Astrocyte of the hippocampus (primary cell): ENCODE measurements at regions not wholly inside any gene's neighbourhood (a gene's known extent, or its start where the extent isn't known, plus 50 kb on each side); places are given as distances from the start of the nearest gene placed in this dataset.

Experiments
- DNase-seq: peaks from one replicate; pipeline ENCODE4 v3.0.0; 2011; ENCODE audit warnings: low read depth, low spot score

DNA sequence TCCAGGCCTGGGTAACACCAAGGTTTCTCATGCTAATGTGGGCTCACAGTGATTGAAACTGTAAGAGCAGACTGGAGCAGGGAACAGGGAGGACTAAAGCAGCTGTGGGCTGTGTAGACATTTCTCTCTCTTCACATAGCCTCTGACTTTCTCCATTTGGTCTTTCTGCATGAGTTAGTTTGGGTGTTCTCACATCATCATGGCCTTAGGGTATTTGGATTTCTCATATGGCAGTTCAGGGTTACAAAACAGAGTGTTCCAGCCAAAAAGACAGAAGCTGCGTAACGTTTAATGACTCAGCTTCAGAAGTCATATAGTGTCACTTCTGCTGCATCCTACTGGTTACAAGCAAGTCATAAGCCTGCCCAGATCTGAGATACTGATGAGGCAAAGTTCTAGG, 52.0 kb upstream of the OSBPL8 start:
- peak; percentile 11 for DNase-seq

DNA sequence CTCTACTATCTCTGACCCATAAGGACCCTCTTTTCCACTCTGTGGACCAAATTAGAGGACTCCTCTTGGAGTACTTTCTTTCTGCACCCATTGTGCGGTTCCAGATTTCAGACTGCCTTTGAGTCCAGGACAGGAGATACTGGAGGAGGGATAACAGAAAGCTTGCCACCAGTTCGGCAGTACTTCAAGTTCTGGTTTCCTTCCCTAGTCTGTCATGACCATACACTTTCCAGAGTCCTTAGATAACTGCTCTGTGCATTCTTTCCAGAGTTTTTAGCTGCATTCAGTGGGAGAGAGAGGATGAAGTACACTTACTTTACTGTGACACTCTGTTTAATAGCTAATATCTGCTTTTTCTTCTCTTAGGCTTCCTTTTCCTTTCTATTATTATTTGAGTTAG, 54.8 kb upstream of the OSBPL8 start:
- DNase-seq: no peak

DNA sequence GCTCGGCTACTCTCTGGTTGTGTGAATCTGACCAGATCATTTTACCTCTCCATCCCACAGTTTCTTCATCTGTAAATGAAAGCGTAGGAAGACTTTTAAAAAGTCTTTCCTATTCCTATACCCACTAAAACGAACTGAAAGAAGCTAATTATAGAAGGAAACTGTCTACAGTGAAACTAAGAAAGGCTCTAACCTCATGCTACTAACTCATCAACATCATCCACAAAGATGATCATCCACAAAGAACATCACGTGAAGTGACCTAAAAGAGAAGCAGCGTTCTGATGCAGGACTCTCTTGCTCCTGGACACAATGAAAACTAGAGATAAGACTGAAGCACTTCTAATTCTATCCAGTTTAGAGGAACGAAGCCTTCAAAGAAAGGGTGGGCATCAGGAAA, 58.5 kb upstream of the OSBPL8 start:
- no peak for DNase-seq

DNA sequence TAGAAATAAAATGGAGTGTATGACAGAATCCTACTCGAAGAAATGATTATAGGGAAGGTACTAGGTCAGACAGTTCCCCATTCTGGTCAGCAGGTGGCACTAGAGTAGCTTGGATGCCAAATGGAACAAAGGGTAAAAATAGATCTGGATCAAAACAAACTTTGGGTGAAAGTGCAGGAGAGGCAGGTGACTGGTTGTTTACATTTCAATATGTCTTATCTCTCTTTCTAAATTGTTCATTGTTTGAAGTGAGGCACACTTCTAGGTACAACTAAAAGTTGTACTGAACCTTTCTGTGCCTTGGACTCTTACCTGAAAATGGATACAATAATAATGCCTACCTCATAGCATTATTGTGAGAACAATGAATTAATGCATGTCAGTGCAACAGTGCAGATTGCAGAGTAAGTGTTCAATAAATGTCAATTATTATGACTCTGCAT, 62.0 kb upstream of the OSBPL8 start:
- peak; percentile 81 for DNase-seq

DNA sequence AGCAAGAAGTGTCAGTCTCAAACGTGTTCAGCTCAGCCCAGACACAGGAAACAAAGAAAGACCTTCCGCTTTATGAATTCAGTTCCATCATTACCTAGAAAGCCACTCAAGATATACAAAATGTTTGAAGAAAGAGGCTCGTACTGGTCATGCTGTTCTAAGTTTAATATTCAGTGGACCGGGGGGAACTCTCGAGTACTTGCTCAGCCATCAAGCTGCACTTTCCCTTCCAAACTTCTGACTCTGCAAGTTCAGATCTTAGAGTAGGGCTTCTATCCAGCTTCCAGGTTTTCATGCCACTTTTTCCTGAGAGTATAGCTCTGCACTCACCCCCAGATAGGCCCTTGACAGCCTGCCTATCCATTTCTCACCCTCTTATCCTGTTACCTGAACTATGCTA, 62.8 kb upstream of the OSBPL8 start:
- no peak for DNase-seq

DNA sequence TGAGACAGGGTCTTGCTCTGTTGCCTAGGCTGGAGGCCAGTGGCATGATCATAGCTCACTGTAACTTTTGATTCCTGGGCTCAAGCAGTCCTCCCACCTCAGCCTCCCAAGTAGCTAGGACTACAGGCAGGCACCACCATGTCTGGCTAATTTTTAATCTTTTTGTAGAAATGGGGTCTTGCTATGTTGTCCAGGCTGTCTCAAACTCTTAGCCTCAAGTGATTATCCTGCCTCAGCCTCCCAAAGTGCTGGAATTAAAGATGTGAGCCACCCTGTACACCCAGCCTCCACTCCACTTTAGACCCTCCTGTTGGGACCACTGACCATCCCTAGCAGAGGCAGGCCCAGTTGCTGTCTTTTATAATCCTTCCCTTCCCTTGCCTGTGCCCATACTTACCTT, 63.3 kb upstream of the OSBPL8 start:
- DNase-seq: no peak

DNA sequence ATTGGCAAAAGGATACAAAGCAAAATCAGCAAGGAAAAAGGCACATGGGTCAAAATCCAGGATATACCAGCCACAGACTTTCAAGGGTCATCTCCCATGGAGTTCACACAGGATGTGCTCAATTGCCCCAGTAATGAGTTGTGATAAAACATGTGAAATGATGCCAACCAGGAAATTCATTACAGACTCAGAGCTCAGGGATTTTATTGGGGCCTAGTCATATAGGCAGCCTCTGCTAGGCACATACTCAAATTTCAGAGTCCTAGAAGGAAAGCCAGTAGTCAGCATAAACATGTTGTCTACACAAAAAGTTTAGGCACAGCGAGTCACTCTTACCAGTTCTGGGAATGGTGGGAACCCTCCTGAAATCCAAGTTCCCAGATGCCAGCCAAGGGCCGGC, 64.4 kb upstream of the OSBPL8 start:
- no peak for DNase-seq

DNA sequence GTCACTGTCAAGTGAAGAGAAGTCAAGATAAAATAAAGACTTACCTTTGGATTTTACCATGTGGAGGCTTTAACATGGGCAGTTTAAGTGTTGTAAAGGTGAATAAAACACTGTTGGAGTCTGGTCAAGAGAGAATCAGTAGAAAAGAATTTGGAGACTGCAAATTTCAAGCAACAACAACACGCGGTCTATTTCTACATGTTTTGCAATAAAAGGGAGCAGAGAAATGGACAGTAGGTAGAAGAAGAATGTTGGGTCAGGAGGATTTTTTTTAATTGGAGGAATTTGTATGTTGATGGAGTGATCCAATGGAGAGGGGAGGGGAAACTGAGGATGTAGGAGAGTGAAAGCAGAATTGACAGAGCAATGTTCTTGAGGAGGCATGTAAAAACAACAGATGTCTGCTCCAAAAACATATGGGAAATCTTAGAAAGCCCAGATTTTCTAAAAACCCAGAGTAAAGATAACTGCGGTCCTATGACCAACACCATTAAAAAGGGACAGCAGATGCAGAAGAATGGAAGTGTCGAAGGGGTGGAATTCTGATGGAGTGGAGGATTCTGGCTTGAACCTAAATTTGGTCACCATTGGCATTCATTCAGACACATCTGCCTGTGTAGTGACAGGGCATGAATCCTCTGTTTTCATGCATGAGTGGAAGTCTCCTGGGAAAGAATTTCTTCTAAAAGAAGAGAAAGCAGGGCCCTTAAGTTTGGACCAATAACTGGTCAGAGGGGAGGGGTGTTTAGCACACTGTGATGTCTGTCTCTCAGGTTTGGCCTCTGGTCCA, 68.0 kb upstream of the OSBPL8 start:
- no peak for DNase-seq

DNA sequence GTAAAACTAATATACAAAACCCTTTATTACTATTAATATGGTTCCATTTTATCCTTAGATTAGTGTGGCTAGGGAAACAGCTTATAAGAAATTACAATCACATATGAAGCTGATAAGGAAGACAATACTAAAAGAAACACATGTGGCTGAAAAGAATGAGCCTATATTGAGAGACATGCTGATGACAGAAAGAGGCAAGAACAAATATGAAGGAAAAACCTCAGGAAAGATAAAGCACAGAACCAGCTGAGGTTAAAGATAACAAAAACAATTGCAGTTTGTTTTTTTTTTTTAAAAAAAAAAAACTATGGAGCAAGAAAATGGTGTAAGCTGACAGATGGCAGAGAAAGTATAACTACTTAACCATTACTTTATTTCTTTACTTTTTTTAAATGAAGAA, 69.2 kb upstream of the OSBPL8 start:
- DNase-seq: no peak

DNA sequence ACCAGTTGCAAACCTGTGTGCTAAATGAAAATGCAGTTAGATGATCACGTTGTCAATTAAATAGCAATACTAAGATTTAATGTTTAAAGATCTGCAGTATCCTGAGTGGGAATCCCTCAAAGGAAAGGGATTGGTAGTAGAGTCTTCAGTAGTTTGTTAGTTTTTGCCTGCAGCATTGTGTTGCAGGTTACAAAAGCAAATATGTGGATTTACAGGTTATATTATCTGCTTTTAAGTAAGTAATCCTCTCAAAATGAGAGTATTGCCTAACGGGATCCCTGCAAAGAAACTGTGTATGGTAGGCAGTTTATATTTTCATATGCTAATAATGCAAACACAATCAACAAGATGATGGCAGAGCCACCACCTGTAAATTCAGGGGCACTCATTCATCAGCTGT, 72.2 kb upstream of the OSBPL8 start:
- DNase-seq: no peak

DNA sequence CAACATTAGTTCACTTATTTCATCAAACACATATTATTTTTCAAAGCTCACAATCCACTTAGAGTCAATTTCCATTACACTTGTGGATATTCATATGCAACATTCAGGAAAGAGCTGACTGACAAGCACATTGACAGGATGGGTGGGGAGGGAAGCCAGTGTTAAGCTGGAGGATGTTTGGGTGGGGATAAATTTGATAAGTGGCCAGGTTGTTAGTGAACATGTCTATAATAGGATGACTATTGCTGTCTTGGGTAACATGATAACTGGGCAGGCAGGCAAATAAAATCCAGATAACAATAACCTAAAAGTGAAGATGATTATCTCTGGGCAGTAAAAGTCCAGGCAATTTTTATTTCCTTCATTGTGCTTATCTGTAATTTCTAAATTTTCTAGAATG, 73.8 kb upstream of the OSBPL8 start:
- DNase-seq: no peak

DNA sequence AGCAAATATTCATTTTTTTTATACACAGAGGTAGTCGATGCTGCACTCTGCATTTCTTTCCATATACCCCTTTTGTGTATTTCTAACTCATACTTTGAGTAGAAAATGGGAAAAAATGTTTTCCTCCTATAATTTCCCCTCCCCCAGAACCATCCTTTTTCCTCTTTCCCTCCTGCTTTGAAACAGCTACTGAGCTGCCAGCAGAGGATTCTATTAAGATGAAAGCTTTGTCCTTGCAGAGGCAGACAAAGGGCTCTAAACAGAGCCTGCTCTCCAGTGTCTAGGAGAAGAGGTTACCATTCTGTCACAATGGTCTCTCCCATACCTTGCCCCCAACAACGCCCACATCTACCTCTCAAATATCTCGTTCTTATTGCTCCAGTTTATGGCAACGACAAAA, 74.6 kb upstream of the OSBPL8 start:
- DNase-seq: no peak

DNA sequence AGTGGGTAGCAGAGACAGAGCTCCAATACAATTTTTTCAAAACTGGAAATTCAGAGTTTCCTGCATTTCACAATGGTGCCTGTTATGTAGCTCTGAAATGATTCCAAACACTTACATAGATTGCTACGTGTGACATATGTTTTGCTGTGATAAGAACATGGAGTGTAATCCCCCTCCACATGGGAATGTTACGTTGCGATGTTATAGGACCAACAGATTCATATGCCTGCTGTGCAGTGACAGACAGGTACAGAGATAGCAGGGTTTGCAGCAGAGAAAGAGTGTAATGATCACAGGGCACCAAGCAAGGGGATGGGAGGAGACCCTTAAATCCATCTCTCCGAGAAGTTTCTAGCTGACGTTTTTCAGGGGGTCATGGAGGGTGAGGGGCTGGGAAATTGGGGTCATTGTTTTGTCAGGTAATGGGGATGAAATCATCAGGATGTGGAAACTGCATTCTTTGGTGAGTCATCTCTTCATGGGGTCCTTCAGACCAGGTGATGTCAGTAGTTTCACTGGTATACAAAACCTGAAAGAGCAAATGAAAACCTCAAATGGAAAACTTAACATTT, 76.6 kb upstream of the OSBPL8 start:
- peak; percentile 45 for DNase-seq

DNA sequence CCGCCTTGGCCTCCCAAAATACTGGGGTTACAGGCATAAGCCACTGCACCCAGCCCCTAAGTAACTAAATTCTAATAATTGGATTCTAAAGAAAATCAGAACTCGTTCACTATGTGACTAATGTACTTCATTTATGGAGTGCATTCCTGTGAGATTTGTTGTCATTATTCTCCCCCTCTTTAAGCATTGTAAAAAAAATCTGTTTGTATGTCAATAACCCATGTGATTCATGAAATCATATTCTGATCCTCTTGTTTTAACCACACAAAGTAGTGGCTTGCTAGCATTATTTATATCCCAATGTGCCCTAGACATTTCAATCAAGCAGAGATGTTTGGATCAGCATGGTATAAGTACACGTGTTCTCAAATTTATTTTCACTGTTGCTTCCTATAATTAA, 78.2 kb upstream of the OSBPL8 start:
- DNase-seq: peak; percentile 22

DNA sequence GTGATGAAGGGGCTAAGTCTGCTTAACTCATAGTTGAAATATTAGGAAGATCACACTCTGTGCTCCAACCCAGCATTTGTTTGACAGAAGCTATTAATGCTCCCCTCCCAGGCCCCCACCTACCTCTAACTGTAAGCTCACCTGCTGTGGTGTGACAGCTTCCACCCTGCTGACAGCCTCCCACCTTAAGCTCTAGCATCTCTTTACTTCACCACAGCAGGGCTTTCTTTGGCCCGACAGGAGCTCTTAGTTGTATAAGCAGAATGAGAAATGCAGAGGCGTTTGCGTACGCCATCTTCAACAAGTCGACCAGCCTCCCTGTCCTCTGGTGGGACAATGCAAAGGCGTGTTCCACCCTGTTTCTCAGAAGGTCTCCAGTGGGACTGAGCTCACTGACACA, 80.1 kb upstream of the OSBPL8 start:
- no peak for DNase-seq

DNA sequence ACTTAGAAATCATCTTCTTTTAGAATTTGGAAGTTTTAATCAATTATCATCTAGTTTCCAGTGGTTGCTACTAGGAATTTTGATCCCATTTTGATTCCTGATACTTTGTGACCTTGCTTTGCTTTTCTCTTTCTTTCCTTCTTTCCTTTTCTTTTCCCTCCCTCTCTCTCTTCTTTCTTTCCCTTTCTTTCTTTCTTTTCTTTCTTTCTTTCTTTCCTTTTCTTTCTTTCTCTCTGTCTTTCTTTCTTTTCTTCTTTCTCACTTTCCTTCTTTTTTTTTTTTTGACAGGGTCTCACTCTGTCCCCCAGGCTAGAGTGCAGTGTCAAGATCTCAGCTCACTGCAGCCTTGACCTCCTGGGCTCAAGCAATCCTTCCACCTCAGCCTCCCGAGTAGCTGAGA, 81.5 kb upstream of the OSBPL8 start:
- no peak for DNase-seq

DNA sequence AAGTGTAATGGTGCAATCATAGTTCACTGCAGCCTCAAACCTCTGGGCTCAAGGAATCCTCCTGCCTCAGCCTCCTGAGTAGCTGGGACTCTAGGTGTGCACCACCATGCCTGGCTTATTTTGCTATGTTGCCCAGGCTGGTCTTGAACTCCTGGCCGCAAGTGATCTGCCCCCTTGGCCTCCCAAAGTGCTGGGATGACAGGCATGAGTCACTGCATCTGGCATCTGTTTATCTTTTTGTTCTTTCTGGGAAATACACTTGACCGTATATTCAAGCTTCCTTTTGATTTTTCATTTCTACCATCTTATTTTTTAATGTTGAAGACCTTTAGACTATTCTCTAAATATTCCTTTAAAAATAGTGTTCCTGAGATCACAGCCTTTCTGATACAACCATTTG, 82.4 kb upstream of the OSBPL8 start:
- no peak for DNase-seq

DNA sequence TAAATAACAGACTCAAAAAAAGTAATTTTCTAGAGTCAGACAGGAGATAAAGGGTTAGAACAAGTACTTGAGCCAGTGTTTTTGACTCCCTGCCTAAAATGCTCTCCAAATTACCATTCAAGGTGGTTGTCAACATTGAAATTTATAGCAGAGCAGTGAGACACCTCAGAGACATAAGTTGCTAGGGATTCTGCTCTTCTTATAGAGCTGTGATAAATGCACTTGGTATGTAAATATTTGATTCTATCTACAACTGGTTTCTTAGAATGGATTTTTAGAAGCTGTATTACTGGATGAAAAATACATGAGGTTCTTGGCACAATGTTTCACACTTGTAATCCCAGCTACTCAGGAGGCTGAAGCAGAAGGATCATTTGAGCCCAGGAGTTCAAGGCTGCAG, 83.9 kb upstream of the OSBPL8 start:
- DNase-seq: no peak

DNA sequence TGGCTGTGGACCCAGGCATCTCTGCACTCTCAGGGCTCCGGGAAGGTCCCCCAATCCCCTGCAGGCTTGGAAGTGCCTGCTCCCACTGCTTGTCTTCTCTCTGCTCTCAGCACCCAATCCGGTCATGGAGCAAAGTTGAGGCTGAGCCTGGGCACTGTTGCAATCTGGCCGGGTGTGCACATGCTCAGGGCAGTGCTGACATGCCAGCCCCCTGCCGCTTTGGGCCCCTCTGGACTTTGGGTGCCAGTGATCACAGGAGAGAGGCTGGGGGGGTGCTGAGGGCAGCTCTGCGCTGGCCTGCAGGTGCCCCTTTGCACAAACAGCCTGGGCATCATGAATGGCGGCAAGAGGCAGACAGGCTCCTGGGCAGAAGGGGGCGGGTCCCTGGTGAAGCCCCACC, 85.4 kb upstream of the OSBPL8 start:
- DNase-seq: no peak

DNA sequence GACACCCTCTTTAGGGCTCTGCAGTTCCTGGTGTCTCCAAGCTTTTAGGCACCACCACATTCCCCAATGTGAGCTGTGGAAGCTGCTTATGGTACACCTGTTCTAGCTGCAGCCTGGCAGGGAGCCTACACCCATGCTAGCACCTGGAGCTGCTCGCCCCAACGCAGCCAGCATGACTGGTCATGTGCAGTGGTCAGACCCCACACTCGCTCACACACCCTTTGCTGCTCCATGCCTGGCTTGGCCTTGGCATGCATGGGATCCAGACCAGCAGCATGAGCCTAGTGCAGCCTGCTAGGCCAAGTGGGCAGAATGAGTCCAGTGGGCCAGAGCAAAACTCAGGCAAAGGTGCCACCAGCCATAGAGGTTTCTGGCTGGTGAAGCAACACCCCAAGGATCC, 86.4 kb upstream of the OSBPL8 start:
- no peak for DNase-seq

DNA sequence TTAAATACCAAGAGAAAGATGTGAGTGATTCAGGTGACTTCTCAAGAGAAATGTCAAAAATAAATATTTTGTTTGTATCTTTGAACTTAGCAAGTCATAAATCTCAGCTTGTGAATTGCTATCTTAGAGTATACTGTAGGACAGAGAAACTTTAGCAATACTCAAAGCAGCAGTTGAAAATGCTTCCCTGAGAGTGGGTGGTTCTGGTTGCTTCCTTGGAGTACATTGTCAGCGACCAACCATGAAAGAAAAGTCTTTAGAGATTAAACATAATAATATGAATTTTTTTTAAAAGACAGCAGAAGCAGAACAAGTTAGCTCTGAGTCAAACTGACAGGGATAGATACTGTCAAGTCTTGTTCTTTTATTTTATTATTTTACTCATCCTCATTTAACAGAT, 86.8 kb upstream of the OSBPL8 start:
- no peak for DNase-seq

DNA sequence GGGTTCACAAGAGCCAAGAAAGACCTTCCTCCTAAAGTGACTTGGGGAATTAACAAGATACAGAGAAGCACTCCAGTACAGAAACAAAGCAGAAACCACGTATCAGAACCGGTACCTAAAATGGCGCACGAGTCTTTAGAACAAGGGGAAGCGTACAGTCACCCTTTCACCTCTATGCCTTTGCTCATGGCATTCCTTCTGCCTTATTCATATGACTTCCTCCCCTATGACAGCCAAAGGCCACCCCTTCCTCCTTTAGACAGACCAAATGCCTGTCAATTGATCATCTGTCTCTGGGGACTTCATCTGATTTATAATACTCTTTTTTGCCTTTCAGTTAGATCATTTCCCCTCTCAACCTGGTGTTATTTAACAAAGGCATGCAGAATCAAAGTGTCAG, 89.5 kb upstream of the OSBPL8 start:
- no peak for DNase-seq

DNA sequence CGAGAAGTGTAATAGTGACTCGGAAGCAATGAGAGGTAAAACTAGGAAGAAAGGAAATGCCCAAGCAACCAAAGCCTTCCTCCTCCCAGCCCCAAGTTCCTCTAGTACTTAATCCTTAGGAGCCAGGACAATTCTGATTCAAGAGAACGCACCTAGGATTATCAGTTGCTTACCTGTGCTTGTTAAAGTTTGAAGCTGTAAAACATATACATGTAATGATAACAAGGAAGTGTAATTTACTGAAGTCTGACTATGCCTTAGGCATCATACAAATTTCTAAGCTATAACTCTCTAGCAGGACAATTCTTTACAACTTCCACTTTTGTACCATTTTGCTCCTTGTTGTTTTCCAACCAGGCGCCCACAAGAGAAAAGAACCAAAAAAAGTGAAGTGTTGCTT, 92.8 kb upstream of the OSBPL8 start:
- DNase-seq: no peak

DNA sequence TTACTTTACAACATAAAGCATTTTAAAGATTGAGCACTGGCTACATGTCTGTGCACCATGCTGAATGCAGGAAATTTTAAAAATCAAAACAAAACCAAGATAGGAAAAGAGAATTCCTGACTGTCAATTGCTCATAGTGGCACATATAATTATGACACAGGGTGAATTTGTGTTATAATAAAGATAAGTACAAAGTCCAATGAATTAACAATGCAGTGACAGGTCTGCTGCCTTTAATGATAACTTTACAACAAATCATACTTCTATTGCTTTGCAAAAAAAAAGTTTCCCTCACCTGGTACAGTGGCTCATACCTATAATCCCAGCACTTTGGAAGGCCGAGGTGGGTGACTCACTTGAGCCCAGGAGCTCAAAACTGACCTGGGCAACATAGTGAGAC, 93.8 kb upstream of the OSBPL8 start:
- no peak for DNase-seq
